Adrenal gland (tissue), 9 donors: ENCODE measurements at regions not wholly inside any gene's neighbourhood (a gene's known extent, or its start where the extent isn't known, plus 50 kb on each side); places are given as distances from the start of the nearest gene placed in this dataset.

Experiments used
- DNase-seq, 7 donors: peaks; one replicate each; pipeline ENCODE4 v3.0.0-alpha.2; 2019 to 2020
- H3K27ac ChIP-seq, 5 donors: fragments of 200-600 bp; sonication (generic) in 4 of 5; 1 replicate in 3 of 5; 2 replicates in 2 of 5; pipeline versions ENCODE4 v1.5.1 to v1.8.0; 2016 to 2020; ENCODE audit warnings: mild to moderate bottlenecking in 1 of 5
- H3K27me3 ChIP-seq: fragments of 200-600 bp; 2 replicates; pipeline ENCODE4 v1.8.0; 2021
- H3K36me3 ChIP-seq, 2 donors: fragments of 200-600 bp; replicated peaks in 1 of 2; 1 replicate in 1 of 2; 2 replicates in 1 of 2; pipeline versions ENCODE4 v1.5.1 to v1.8.0; 2018 to 2022
- H3K4me1 ChIP-seq, 2 donors: fragments of 200-600 bp; replicated peaks in 1 of 2; 1 replicate in 1 of 2; 2 replicates in 1 of 2; pipeline versions ENCODE4 v1.5.1 to v1.8.0; 2018 to 2021
- H3K4me3 ChIP-seq, 4 donors: fragments of 200-600 bp; sonication (generic) in 3 of 4; one replicate each; pipeline ENCODE4 v1.5.1; 2016 to 2018
- H3K9me3 ChIP-seq, 3 donors: fragments of 200-600 bp; sonication (generic) in 1 of 3; replicated peaks in 1 of 3; 1 replicate in 2 of 3; 2 replicates in 1 of 3; pipeline versions ENCODE4 v1.5.1 to v1.8.0; 2016 to 2021
- POLR2A ChIP-seq, 2 donors: fragments of 450-650 bp; IDR thresholded peaks; one replicate each; pipeline ENCODE4 v1.6.1; 2017; ENCODE audit warnings: antibody characterized with exemption in 2 of 2, mild to moderate bottlenecking in 2 of 2, moderate library complexity in 1 of 2
- WGBS, 4 donors: extraction: QIAGEN DNeasy Blood & Tissue Kit in 2 of 4; methylation state at CpG; one replicate each; pipeline versions ENCODE4 v1.1.5 to v1.1.7; 2013 to 2017; 5-methylcytosine and 5-hydroxymethylcytosine counted together
- intact Hi-C, 2 donors: fragments of 100-400 bp; cut with DNase I; formaldehyde crosslinking; loops; one replicate each; pipeline versions ENCODE4 v1.14.1 to v1.15.0; 2022 to 2023
- TF ChIP-seq, protein P1 (sequence below), 6 experiments: fragments of 450-650 bp in 4 of 6; fragments of 200-600 bp in 2 of 6; sonication (generic) in 1 of 6; IDR thresholded peaks; 1 replicate in 5 of 6; 2 replicates in 1 of 6; pipeline versions ENCODE4 v1.5.1 to v1.8.0; 2016 to 2021; ENCODE audit warnings: antibody characterized with exemption in 6 of 6, mild to moderate bottlenecking in 2 of 6, moderate library complexity in 1 of 6
- donor health status: healthy with polysubstance abuse.
- donor health status: Bipolar disorder and iron deficiency.
- donor health status: DM: yes; HTN: yes; CAD: no.
- donor health status: DM: no; HTN: no; CAD: no.
- donor health status: DM: no; HTN: no; CAD: no.

DNA sequence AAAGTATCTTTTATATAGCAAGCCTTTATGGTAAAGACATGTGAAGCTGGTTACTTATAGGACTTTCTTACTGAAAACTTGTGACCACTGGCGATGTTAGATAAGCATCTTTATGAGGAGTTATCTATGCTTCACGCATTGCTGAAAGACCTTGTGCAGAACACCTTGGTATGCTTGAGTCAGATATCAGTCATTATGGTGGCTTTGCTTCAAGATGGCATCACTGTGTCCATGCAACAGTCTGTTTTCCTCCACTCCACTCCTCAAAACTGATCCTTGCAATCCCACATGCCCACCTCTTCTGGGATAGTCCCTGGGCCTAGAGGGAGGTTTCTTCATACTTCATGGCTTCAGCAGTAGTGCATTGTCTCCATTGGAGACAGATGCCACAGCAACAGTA, 656.3 kb downstream of the ZNF385D start:
- no peak for DNase-seq
- H3K4me1 ChIP-seq = no peaks in the 10 kb centered on the region
- H3K4me3 ChIP-seq = no peak overlapping the region
- intact Hi-C loops = no loop called here
- whole genome bisulfite sequencing, 4 donors = 84 to 85% (median 84%) methylated on average over 2 of the region's 2 CpGs
- H3K27me3 ChIP-seq = no peaks in the 10 kb centered on the region
- TF ChIP-seq, protein P1, sequence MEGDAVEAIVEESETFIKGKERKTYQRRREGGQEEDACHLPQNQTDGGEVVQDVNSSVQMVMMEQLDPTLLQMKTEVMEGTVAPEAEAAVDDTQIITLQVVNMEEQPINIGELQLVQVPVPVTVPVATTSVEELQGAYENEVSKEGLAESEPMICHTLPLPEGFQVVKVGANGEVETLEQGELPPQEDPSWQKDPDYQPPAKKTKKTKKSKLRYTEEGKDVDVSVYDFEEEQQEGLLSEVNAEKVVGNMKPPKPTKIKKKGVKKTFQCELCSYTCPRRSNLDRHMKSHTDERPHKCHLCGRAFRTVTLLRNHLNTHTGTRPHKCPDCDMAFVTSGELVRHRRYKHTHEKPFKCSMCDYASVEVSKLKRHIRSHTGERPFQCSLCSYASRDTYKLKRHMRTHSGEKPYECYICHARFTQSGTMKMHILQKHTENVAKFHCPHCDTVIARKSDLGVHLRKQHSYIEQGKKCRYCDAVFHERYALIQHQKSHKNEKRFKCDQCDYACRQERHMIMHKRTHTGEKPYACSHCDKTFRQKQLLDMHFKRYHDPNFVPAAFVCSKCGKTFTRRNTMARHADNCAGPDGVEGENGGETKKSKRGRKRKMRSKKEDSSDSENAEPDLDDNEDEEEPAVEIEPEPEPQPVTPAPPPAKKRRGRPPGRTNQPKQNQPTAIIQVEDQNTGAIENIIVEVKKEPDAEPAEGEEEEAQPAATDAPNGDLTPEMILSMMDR (IDR thresholded peaks at IDR 0.05) = no peak
- no peak for TF ChIP-seq POLR2A (IDR thresholded peaks at IDR 0.05)
- peaks cover 0 to 3% (median 0%) of the 10 kb centered on the region in 3 donors for H3K9me3 ChIP-seq
- no peaks in the 10 kb centered on the region for H3K36me3 ChIP-seq
- H3K27ac ChIP-seq = no peak overlapping the region

DNA sequence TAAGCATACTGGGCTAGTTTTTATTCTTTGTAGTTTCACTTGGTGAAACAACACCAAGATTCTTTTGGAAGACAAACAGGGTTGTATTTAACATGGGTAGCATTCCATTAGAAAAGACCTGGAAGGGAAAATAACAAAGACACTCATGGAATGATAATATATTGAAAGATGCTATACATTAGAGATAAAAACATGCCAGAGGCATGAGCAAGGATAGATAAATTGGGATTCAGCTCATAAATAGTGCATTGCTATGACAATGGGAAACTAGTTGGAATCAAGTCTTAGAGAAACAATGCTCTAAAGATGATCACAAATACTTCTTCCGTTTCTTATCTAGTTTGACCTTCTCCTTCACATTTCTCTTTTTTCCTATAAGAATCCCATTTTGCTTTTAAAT, 677.4 kb downstream of the ZNF385D start:
- TF ChIP-seq POLR2A (IDR thresholded peaks at IDR 0.05) = no peak
- TF ChIP-seq, protein P1 (IDR thresholded peaks at IDR 0.05) = no peak
- no peak for DNase-seq
- 36 to 51% (median 45%) methylated on average over 1 of the region's 1 CpG for WGBS, 4 donors
- intact Hi-C loops = no loop called here
- no peak overlapping the region for H3K27ac ChIP-seq
- no peaks in the 10 kb centered on the region for H3K36me3 ChIP-seq
- no peaks in the 10 kb centered on the region for H3K4me1 ChIP-seq
- H3K27me3 ChIP-seq = no peaks in the 10 kb centered on the region
- H3K9me3 ChIP-seq = no peaks in the 10 kb centered on the region
- no peak overlapping the region for H3K4me3 ChIP-seq

DNA sequence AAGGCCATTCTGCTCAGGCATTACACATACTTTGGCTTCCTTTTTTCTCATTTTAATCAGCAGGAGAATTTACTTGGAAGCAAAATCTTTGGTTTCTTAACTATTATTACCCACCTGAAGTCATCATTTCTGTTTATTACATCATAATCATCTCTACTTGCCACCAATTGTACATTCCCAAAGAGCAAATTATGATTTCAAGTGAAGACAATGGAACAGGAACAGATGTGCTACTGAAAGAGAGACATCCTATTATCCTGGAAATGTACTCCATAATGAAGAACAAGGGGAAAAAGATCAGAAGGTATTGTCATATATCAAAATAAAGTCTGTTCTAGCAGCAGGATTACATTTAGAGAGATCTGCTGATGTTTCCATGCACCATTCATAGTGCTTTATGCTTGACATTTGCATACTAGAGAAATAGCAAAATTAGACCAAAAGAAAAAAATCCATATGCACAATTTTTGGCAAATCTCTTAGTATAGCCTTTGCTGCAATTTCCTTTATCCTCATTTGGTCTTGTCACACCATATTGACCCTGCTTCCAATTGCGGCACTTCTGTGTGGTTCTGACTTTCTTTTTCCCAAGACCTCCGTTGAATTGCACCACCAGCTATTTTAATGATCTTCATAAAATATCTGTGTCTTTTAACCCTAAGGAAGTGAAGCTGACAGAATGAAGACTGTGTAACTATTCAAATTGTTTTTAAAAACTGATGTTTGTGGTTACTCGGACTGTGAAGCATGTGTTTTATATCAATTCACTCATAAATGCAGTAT, 683.8 kb downstream of the ZNF385D start:
- no peaks in the 10 kb centered on the region for H3K4me1 ChIP-seq
- WGBS, 4 donors = 39 to 83% (median 56%) methylated on average over 3 of the region's 3 CpGs
- H3K36me3 ChIP-seq = no peaks in the 10 kb centered on the region
- H3K4me3 ChIP-seq = no peak overlapping the region
- no peak overlapping the region for H3K27ac ChIP-seq
- no peak for DNase-seq
- TF ChIP-seq, protein P1 (IDR thresholded peaks at IDR 0.05) = no peak
- TF ChIP-seq POLR2A (IDR thresholded peaks at IDR 0.05) = no peak
- intact Hi-C loops = no loop called here
- H3K27me3 ChIP-seq = no peaks in the 10 kb centered on the region
- no peaks in the 10 kb centered on the region for H3K9me3 ChIP-seq

DNA sequence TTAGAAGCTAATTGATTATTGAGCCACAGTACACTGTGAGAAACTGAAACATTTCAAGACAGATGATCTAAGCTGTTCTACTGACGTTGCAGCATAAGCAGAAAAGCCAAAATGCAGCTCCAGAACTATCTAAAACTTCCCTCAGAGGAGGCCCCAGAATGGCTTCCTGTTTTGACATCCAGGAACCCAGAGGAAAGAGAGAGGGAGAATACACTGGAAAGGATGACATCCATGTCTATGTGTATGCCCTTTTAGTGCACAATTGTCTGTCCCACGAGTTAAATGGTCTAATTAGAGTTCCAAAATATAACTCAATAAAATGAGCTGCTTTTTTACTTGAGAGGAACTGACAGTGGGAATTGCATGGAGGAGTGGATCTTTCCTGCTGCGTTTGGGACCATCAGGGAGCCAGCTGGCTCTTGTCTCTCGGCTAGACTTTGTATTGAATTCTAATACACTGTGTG, 688.1 kb downstream of the ZNF385D start:
- no peak for DNase-seq
- intact Hi-C loops = no loop called here
- Histone ChIP-seq H3K4me1 (no peaks in the 10 kb centered on the region), H3K27me3 (no peaks in the 10 kb centered on the region), H3K36me3 (no peaks in the 10 kb centered on the region), H3K9me3 (no peaks in the 10 kb centered on the region), H3K4me3 (no peak overlapping the region), H3K27ac (no peak overlapping the region)
- no peak for TF ChIP-seq POLR2A (IDR thresholded peaks at IDR 0.05)
- TF ChIP-seq, protein P1 (IDR thresholded peaks at IDR 0.05) = no peak
- WGBS, 4 donors = 41 to 48% (median 45%) methylated on average over 4 of the region's 4 CpGs
